IPS-NIHi7 (cell line): ENCODE measurements at regions not wholly inside any gene's neighbourhood (a gene's known extent, or its start where the extent isn't known, plus 50 kb on each side); places are given as distances from the start of the nearest gene placed in this dataset.

Experiments
- DNase-seq: peaks from one replicate; pipeline ENCODE4 v3.0.0; 2012; ENCODE audit warnings: mixed read lengths; ENCODE audit errors: extremely low spot score

GRCh38 chr13:36493046-36493445 lies 60.8 kb downstream of the CCNA1 start:
- no peak for DNase-seq

DNA sequence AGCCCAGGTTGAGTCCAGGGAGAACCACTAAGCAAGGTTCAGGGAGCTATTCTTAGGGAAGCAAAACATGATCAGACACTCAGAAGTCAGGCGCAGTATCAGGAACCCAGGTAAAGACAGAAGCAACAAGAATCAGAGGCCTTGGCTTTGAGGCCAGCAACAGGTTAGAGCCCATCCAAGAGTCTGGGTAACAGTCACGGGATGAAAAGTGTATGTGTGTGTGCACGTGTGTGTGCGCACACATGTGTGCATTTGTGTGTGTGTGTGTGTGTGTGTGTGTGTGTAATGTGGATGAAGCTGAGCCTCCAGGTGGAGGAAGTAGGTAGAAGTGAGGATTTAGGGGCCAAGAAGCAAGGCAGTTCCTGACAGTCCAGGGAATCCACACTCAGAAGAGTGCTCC lies 63.1 kb downstream of the CCNA1 start:
- no peak for DNase-seq

- peak; percentile 43 for DNase-seq
Observed at GRCh38 chr13:36509369-36509768, 77.1 kb downstream of the CCNA1 start.

- no peak for DNase-seq
Observed at GRCh38 chr13:36512771-36513170, 80.5 kb downstream of the CCNA1 start.

DNA sequence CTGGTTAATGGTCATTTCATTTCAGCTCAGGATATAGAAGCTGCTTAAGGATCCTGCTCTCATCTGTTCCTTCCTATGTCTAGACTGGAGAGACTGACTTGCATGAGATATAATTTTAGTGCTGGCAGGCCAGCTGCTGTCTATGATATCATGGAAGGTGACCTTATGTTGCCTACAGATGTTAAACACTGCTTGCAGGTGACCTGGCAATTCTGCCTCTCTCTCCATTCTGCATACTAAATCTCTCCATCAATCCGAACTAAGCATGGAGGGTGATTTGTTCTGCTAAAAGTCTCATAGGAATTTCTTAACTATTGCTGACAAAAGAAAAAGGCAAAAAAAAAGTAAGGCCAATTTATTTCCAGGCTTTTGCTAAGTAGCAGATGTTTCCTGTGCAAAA lies 81.0 kb downstream of the CCNA1 start:
- DNase-seq, result no peak

DNA sequence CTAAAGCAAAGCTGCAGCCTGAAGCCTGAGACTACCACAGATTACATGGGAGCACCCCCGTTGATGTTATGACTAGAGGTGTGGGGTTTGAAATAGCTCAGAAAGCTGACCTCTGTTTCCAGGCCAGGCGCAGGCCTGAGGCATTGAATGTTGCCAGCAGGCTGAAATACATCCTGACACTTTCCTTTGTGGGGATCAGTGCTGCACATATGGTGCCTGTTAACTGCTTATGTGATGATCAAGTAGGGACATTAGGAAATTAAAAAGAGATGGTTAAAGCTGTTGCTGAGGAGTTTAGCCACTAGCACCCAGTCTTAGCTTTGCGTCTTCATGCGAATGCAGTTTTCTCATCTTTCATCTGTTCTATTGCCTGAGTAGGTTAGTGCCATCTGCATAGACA lies 83.2 kb downstream of the CCNA1 start:
- no peak for DNase-seq

GRCh38 chr13:36516225-36516624 lies 83.9 kb downstream of the CCNA1 start:
- no peak for DNase-seq

DNA sequence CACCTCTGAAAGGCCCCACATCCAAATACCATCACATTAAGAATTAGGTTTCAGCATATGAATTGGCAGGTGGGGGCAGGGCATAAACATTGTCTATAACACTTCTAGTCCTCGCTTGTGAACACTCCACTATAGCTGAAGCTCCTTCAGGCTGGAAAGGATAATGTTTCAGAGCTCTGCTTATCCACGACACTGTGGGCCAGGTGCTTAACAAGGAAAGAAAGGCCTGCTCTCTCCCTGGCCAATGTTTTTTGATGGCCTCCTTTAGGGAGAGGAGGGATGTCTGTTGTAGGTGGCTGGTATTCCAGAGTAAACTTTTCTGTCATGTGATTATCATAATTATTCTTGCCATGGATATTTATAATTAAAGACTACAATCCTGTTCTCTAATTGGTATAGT lies 86.4 kb downstream of the CCNA1 start:
- DNase-seq, result no peak

GRCh38 chr13:36519432-36519831 lies 87.1 kb downstream of the CCNA1 start:
- DNase-seq, result no peak

DNA sequence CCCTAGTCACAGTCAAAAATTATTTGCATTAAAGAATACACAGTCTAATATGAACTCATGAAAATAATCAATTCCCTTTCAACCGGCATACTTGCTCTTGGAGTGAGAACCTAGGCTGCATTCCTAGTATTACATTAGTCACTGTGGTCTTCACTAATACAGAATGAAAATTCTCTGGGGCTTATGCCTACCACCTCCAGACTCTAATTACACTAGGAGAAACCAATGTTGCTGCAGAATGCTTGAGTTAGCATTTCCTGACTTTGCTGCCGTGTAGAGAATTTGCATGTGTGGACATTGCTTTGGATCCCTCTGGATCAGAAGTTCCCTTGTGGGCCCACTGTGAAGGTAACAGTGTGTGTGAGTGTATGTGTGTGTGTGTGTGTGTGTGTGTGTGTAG lies 87.8 kb downstream of the CCNA1 start:
- DNase-seq, result no peak

- no peak for DNase-seq
Observed at GRCh38 chr13:36526897-36527296, 94.6 kb downstream of the CCNA1 start.

DNA sequence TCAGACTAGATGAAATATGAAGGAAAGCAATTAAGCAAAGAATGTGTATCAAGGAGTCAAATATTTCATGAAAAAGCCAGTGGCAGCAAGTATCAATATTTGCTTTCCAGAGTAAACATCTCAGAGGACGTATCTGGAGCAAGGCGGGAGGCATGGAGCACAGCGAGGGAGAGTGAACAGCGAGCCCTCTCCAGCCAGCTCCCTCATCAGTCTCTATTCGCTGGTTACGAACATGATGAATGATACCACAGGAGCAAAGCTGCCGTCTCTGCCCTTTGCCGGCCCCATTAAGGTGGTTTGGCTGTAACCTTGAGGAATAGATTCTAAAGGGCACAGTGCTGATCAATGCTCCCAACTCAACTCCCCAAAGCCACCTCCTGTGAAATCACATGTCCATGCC lies 95.8 kb downstream of the CCNA1 start:
- no peak for DNase-seq

DNA sequence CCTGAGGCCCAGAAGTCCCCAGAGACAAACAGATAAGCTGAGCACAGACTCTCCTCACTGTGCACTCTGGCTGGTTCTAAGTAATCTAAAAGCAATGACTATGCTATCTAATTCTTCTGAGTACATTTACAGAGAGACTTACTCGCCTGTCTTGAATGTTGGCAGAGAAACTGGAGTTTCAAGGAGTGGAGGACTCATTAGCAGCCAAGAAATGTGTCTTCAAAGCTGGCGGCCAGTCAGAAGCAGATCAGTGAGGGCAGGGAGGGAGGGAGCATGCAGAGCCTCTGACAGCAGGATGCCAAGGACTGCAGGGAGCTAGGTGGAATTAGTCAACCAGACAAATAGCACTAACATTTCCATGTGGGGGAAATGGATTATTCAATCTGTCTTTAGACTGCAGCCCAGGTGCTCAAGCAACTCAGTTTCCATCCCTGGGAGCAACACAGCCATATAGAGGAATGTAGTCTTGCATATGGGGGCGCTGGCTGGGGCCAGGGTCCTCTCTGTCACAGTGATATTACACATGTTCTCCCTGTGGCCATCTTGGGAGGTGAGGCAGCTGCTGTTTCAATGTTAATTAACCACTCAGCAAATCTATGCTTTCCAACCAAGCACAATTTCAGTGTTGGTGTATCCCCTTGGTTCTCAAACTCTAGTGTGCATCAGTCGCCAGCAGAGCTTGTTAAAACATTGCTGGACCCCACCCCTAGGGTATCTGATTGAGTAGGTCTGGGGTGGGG lies 97.9 kb downstream of the CCNA1 start:
- peak; percentile 45 for DNase-seq

DNA sequence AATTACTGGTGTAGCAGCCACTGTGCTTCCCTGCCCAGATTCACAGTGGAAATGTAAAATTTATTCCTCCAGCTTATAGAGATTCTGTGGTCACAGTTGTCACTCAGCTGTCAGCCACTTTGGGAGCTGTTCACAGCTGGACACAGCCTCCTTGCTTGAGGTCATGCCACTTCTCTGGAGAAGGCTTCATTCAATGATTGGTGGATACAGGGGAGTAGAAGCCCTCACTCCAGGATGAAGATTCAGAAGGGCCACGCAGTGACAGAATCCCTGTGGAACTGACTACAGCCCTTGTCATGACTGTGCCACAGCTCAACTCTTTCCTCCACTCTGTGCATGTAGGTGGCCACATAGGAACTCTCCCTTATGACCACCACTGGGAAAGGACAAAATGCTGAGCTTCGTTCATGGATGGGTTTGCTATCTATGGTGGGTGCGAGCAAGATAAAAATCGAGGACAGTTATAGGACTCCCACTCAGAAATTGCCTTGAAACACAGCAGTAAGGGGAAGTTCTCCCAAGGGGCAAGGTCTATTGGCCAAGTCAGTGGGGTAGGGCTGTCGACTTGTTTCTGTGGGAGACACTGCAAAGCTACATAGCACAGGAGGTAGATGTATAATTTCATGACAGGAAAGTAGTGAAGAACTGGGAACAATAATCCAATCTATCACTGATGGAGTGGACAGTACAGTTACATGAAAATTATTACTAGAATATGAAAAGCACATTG lies 98.7 kb downstream of the CCNA1 start:
- no peak for DNase-seq

DNA sequence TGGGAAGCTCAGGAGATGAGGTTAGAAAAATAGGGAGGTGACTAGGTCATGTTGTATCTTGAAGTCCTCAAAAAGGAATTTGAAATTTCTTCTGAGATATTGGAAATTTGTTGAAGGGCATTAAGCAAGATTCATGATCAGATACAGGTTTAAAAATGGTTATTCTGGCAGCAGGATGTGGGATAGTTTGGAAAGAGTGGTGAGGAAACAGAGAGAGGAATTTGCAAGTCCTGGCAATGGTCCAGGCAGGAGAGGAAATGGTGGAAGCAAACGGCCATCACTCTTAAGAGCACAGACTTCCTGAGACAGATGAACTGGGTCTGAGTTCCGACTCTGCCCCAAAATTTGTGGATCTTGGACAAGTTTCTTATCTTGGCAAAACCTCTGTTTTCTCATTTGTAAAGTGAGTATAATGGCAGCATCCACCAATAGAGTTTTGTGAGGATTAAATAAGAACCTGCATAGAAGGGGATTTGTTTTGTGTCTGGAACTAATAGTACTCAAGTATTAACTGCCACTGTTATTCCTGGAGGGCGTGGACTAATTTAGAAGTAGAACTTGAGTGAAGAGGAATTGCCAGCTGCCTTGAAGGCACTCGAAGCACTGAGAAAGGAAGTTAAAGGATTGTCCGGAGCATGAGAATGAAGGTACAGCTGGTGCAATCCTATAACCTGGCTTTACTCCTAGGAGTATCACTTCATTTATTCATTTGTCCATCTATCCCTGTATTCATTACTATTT lies 99.6 kb downstream of the CCNA1 start:
- DNase-seq, result no peak

- DNase-seq, result no peak
Observed at GRCh38 chr13:36533806-36534205, 101.5 kb downstream of the CCNA1 start.

DNA sequence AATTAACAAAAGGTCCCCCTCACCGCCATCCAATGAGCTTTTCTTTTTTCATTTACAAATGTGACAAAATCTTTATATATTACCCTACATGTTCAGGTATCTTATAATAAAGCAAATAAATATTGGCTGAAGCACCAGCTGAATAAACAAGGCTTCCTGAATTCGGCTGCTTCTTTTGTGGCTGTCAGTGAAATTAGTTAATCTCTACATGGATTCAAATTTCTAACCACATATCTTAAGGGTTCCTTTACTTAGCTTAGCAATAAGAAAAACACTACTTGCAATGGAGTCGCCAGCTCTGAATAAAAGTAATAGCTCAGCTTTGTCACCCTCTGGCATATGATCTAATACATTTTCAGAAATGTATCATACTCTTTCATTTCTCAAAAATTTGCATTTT lies 104.3 kb downstream of the CCNA1 start:
- no peak for DNase-seq

DNA sequence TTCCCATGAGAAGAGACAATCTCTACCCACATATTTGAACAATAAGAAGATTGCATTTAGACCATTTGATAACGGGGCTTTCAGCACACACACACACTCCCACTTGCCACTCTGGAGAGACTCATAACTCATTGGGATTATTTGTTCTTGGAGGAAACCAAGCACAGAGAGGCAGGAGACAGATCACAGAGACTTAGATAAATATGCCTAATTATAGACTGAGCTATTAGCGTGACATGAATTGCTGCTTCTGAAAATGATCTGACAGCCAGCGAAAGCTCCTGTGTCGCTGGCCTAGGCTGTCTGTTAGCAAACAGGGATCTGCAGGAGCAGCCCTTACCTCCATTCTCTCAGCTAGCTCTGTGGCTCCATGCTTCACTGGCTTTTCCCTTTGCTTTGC lies 111.4 kb downstream of the CCNA1 start:
- DNase-seq, result no peak

DNA sequence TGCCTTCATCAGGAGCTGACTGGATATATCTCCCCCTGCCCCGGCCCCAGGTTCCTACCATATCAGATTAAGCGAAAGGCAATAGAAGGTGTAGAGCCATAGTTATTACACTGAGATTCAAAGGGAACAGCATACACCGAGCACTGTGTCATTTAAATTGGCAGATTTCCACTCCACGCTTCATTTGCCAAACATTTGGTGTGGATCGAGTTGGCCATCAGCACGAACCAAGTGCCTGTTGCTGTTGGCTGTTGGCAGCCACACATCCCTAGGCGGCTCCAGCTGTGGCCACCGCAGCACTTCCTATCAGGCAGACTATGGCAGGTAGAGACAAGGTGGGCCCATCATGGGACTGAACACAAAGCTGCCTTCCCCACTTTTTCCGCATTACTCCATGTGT lies 115.8 kb downstream of the CCNA1 start:
- no peak for DNase-seq

- DNase-seq, result no peak
Observed at GRCh38 chr13:36549126-36549702, 116.9 kb downstream of the CCNA1 start.

DNA sequence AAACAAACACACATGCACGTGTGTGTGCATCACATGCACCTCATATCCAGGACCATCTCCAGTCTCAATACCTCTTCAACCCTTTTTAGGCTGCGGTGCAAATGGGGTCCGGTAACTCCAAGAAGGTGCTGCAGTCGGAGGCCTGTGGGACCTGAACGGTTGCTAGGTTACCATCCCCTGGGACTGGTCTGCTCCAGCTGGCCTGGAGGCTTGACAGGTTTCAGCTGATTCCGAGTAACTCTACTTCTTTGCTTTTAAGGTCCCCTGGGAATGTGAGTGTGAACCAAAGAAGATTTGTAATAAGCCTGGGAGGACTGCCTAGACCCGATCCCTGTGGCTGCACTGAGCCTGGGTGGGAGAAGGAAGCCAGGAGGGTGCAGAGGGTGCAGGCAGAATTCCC lies 117.5 kb downstream of the CCNA1 start:
- DNase-seq, result no peak

DNA sequence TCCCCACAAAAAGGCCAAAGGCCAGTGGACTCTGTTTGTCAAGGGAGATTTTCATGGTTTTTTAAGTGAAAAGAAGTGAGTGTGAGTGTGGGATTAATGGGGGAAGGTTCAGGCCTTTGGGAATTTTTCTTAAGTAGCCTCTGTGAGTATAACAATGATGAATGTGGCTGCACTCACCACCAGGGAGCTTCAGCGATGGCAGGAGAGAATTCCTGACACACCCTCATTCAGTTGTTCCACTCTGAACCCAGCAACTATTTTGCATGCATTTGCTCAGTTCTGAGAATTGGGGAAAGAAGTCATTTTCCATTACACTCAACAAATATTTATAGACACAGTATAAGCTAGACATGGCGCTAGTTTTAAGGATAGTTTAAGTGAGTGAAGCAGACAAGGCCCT lies 117.9 kb downstream of the CCNA1 start:
- DNase-seq, result no peak

DNA sequence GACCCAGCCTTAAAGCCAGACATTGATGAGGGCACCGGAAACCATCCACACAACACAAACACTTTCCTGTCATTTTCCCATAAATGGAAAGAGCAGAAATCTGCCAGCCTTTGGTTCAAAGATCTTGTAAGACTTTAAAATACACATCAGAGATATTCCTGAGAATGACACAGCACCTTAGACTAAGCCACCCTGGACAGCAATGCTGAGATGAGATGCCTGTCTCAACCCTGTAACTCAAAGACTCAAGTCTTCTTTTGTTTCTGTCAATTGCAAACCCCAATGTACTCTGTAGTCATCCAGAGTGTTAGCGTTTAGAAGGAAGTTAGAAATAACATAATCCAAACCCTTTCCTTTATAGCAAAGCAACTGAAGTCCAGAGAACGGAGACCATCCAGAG lies 119.2 kb downstream of the CCNA1 start:
- DNase-seq, result no peak
